HG03460 (cell line): ENCODE measurements at regions not wholly inside any gene's neighbourhood (a gene's known extent, or its start where the extent isn't known, plus 50 kb on each side); places are given as distances from the start of the nearest gene placed in this dataset.
"Not testable (repeated sequence)": the region's sequence is repeated elsewhere in the genome, so short reads cannot be mapped to it uniquely, and the experiment has no call there.

Experiments used
- ATAC-seq: cut with Tn5 transposase; IDR thresholded peaks from one replicate; pipeline ENCODE4 v1.9.1; 2021; ENCODE audit not compliant: unreplicated experiment

DNA sequence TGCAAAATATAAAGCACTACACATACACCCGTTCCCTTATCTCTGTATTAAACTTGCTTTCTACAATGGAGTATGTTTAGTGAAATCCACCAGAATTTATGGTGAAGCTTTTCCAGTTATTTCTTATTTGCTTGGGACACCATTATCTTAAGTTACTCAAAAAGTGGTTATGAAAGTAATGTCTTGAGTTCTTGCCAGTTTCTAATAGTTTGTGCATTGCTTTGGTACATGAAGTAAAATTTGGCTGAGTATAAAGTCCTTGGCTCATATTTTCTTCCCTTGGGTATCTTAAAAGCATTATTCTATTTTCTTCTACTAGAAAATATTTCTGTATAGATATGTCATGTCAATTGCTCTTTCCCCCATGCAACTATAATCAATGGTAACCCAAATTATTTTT is 85.2 kb downstream of the POLR1F start:
- ATAC-seq: no peak

DNA sequence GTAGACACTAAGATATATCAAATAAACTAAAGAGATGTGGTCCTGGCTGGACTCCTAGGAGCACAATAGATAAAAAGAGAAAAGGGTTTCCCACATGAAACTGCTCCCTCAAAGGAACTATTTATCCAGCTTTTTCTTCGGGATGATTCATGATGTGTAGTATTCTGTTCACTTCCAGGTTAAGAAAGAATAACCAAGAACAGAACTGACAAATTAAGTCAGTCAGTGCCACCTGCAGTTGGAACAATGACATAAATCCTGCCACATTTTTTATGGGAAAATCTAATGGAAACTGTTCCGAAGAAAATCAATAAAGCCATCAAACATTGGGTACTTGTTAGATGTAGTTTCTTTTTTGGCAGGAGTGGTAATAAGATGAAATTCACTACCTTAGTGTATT is 87.1 kb downstream of the POLR1F start:
- no peak for ATAC-seq

DNA sequence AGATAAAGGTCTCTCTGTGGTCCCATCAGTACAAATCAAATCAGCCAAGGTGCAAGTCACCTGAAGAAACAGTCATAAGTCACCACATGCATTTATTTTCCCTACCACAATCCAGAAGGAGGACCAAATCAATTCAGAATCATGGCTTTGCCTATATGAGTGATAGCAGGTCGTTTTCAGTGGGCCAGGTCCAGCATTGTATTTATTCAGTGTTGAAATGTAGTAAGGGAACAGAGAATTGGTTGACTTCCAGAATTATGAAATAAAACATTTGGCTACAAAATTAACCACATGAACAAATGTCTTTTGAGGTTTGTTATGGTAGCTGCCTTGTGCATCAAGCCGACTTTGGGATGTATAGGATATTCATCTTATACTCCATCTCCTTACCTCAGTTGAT is 88.4 kb downstream of the POLR1F start:
- no peak for ATAC-seq

DNA sequence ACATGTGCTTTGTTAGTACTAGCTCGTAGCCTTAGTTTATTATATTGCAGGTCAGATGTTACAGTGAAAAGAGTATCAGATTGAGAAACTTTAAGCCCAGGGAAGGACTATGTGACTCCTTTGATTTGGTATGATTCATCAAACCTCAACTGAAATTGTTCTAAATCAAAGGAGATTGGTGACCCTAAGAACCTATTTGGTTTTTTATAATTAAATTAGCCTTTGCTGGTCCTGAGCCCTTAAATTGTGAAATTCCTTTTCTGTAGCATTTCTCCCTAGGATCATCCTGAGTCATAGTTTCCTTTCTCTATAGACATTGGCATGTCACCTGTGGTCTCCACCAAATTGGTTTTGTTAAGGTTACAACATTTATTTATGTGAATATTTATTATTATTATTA is 89.7 kb downstream of the POLR1F start:
- ATAC-seq: no peak

DNA sequence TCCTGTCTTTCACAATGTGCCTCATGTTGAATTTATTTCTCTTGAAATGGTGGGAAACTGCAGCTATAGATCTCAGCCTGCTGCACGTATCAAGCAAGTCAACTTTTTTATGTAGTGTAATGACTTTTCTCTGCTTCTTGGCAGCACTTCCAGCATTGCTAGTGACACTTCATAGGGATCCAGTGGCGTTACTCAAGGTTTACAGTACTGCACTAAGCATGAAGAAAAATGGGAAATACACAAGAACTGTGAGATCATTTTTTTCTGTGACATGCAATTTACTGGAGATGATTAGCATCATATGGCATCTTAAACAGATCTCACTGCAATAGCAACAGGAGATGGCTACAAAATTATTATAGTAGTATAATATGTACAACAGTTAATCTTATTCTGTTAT is 90.9 kb downstream of the POLR1F start:
- no peak for ATAC-seq

DNA sequence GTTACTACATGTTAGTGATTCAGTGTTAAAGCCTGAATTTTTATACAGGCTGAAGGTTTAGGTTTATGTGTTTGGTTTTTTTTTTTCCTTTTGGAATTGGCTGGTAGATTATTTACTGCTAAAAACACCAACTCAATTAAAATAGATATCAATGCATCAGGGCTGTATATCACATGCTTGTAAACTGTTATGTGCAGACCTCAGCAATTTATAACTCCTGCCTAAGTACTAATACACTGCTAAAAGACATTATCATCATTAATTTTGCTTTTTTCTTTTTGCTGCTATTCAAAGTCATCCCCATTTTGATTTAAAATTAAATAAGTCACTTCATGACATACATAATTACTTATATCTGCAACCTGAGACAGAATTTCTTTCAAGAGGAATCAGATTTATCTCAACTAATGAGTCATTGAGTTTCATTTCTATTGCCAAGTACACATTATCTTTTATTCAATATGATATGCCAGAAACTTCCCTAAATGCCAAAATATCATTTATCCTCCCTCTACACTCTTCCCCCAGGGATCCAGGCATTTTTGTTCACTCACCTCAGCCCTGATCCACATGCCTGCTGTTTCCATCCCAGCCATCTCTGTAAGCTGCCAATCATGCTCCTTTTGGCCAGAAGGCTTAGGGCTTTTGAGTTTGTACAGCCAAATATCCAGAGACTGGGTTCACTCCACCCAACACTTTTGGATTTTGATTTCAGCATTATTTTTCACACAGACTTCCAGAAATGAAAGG is 98.5 kb downstream of the POLR1F start:
- ATAC-seq: no peak

DNA sequence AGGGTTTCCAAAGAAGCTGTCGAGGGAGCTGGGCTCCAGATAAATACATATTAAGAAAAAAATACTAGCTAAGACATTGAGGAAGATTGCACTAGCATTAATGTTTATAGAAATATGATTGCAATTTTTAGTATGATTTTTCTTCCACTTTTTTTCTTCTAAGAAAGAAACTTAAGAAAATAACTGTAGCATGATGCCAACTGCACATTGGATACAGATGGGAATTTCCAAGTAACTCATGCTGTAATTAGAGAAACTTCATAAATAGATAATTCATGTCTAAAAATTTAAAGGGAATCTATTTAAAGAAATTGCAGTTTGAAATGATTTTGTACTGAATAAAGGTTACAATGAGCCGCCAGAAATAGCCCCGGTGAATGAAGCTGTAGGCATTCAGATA is 119.4 kb downstream of the POLR1F start:
- ATAC-seq: no peak

DNA sequence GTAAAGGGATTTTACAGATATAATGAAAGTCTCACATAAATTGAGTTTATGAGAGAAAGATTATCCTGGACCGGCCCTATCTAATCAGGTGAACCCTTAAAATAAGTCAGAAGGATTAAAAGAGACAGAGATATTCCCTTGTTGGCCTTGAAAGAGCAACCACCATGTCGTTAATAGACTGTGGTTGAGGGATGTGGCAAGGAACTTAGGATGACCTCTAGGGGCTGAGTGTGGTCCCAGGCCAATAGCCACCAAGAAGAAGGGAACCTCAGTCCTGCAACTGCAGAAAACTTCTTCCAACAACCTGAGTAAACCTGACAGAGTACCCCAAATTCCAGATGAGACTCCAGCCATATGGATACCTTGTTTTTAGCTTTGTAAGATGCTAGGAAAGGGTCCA is 121.5 kb downstream of the POLR1F start:
- ATAC-seq: no peak

DNA sequence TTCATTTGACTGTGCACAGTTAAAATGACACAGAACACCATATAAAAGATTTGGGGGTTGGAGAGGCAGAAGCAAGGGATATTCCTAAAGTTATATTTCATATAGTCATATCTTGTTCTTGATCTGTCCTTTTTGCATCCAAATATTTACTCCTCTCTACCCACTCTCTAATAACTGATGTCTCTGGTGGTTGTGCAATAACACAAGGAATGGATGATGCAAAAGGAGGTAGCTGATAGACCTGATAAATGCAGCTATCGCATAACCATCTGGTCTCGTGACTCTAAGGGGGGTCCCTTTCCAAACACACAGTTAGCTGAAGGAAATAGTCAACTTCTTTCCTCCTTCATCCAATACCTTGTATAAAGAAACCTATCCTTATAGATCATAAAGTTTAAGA is 123.1 kb downstream of the POLR1F start:
- ATAC-seq: no peak

DNA sequence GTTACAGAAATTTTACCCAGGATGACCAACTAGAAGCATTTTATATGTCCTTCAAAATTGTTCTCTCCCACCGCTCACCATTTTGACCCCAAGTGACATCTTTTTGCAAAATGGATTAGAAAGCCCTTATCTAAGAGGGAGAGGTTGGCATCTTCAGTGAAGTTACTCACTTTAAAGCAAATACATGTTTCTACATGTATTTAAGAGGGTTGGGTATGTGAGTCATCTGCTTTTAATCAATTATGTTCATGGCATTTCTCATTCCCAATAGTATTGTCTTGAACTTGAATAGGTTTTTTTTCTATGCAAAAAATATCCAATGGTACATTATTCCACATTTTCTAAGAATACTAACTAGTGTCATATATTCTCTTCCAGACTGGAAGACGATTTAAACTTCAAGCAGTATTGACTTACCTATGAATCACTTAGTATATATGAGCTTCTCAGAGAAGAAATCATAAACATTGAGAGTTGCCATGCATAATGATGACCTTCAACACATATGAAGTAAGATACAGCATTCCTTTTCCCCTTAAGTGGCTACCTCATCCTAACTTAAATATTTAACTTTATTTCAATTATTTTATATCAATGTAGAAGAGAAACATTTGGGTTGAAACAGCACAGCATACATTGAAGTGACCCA is 132.8 kb downstream of the POLR1F start:
- no peak for ATAC-seq

DNA sequence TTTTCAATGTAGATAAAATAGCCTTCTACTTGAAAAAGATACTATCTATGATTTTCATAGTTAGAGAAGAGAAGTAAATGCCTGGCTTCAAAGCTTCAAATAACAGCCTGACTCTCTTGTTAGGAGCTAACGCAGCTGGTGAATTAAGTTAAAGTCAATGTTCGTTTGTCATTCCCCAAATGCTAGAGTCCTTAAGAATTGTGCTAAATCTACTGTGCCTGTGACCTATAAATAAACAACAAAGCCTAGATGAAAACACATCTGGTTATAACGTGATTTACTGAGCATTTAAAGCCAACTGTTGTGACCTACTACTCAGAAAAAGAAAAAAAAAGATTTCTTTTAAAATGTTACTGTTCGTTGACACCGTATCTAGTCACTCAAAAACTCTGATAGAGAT is 134.7 kb downstream of the POLR1F start:
- no peak for ATAC-seq

DNA sequence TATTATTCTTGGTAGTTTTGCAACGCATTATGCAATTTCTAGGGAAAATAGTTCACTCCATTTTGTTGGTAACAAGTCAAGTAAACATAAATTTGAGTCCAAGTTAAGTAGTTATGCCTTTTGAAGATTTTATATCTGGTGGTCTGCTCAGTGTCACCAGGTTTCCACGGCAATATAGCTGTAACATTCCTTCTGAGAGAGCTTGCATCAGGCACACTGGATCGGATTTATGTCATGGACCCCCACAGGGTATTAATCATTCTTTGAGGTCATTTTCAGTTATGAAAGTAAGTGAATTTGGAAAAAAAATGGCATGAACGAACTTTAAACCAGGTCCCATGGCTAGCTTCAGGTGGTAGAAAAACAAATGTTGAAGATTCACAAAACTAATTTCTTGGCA is 136.3 kb downstream of the POLR1F start:
- no peak for ATAC-seq

DNA sequence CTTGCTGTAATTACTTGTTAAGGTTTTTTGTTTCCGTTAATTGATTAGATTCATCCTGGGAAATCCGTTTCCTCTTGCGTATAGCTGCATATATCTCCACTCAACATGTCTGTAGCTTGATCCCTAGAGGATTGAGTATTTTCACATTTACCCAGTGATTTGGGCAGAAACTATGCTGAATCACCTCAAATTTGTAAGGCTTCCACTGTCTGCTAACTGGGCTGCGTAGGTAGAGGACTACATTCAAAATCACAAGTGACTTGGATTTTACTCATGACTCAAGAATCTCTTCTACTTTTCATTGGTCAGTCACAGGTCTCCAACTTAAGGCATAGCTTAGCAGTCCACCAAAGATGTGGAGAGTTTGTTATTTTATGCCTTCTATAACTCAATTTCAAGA is 141.8 kb downstream of the POLR1F start:
- ATAC-seq: no peak

DNA sequence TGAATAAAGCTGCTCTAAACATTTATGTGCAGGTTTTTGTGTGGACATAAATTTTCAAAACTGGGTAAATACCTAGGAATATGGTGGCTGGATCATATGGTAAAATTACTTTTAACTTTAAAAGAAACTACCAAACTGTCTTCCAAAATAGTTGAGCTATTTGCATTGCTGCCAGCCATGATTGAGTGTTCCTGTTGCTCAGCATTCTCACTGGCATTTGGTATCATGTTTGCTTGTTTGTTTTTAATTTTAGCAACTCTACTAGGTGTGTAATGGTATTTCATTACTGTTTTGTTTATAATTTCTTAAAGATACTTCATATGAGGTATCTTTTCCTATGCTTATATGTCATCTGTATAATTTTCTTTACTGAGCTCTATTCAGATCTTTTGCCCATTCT is 143.2 kb downstream of the POLR1F start:
- no peak for ATAC-seq

DNA sequence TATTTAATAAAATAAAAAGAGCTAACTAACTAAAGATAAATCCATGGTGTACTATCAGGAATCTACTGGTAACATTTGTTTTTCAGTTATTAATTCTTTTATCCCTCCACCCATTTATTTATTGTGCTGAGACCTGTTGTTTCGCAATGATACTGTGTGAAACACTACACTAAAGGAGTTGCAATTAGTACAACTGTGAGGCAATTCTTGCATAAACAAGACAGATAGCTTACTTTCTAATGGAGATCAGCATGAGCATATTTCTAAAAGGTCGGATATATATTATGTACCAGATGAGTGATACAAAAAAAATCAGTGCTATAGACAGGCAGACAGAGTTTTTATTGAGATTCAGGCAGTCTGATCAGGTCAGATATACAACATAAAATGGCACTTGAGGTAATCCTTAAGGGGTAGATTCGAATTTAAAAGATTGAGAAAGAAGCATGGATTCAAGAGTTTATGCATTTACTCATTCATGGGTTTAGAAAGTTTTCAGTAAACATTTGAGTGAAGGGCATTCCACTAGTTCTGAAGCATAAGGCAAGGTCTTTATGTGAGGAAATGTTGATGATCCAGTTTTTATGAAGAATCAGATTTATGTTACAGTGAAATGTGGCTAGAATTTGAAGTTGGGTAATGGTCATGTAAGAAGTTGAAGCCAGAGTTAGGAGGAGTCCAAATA is 147.6 kb downstream of the POLR1F start:
- ATAC-seq: no peak

DNA sequence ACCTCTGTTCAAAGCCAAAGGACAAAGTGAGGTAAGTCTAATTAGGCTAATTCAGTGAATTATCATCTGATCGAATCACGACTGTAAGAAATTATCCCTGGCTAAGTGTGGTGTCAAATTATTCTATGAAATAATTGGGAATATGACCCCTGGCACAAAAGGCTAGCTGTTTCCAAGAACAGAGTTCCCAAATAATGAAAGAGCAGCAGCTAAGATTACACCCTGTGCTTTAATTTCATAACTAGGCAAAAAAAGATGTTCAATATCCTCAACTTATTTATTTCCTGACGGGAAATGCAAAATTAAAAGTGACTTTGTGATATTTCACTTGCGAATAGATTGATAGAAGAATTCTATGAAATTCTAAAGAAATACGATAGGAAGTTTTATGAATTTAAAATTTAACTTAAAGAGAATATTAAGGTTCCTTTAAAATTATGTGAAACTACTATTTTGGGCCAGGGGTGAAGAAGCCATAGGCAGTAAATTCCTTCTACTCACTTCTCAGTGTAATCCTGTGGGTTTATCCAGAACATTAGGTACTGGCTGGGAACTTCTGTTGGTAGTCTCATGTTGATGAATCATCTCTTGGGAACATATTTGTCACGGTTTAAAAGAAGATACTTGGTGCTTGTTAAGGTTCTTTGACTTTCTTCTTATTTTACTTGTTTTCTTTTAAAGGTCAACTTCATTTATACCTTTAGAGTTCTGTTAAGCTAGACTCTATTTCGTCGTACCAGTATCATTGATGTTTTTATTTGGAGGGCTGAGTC is 148.5 kb downstream of the POLR1F start:
- no peak for ATAC-seq

DNA sequence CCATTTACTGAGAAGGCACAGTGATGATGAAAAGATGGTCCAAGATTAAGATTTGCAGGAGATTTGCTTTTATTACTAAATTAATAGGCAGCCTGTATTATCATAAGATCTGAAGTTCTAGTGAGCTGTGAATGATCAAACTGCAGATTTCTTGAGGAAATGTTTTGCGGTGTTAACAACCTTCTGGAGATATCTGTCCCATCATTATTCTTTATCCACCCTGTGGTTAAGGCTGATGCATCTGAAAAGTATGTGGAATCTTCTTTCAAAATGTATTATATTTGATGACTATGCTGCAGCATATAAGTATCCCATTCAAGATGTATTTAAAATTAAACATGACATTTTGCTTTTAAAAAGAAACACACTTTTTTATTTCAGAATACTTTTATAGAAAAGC is 150.3 kb downstream of the POLR1F start:
- ATAC-seq: no peak

DNA sequence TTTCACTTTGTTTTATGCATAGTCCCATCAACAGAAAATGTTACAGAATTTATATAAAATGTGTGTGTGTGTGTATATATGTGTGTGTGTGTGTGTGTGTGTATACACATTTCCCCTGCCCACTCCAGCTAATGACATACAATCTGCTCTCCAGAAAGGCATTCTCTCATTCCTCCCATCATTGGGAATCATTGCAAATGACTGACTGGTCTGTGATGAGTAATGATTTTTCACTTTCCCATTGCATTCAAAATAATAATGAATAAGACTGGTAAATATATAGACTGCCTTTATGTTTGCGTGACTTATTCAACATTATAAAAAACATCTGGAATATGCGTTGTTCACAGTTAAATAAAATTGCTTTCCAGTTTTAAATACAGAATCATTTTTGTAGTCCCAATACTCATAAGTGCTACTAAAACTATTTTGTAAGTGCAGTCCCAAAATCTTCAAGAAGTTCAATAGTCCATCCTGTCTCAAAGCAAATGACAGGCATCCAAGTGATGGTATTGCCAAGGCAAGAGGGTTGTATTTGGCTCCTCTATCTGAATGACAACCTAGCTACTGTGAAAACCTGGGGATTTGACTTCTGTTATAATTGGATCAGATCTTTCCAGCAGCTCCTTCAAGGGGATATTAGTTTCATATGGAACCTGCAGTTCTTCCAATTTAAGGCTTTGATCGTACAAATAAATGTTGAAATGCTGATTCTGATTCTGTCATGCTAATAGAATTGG is 150.9 kb downstream of the POLR1F start:
- ATAC-seq: no peak

DNA sequence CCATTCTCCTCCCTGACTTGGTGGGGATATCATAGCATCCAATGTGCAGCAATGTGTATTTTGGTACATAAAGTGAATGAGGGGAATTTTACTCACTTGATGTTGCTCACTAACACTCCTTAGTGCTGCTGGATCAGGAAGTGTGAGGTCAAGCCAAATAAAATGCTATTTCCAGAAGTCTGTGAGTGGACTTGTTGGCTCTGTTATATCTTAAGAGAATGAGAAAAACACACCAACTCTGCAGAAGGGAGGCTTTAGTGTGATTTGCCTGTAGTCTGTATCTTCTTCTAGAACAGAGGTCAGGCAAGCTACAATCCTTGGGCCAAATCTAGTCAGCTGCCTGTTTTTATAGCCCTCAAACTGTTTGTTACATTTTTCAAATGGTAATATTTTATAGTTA is 154.3 kb downstream of the POLR1F start:
- ATAC-seq: no peak

DNA sequence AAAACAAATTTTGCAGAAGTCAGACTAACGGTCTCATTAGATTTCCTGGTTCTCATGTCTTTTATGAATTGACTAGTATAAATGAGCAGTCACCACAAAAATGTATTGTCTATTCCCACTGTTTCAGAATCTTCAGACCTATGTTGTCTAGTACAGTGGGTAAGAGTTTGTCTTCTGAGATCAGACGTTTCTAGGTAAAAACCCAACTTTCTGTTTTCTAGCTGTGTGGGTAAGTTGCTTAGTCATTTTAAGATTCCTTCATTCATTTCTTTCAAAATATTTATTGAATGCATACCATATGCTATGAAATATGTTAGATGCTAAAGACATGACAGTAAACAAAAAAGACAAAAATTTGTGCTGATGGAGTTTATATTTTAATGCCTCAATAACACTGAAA is 156.3 kb downstream of the POLR1F start:
- ATAC-seq: no peak

DNA sequence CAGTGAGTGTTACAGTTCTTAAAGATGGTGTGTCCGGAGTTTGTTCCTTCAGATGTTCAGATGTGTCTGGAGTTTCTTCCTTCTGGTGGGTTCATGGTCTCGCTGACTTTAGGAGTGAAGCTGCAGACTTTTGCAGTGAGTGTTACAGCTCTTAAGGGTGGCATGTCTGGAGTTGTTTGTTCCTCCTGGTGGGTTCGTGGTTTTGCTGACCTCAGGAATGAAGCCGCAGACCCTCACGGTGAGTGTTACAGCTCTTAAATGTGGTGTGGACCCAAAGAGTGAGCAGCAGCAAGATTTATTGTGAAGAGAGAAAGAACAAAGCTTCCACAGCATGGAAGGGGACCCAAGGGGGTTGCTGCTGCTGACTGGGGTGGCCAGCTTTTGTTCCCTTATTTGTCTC is 159.6 kb downstream of the POLR1F start:
- ATAC-seq: not testable (repeated sequence)
